SK-N-SH (cell line): ENCODE measurements at regions not wholly inside any gene's neighbourhood (a gene's known extent, or its start where the extent isn't known, plus 50 kb on each side); places are given as distances from the start of the nearest gene placed in this dataset.

Source experiments
- CHD2 ChIP-seq: fragments of 150-350 bp; IDR thresholded peaks from 2 replicates; pipeline ENCODE4 v1.6.1; 2018; ENCODE audit warnings: low read length; ENCODE audit not compliant: partially characterized antibody
- CTCF ChIP-seq: fragments of 200-600 bp; sonication (generic); IDR thresholded peaks from 2 replicates; pipeline ENCODE4 v1.6.1; 2017; ENCODE audit warnings: antibody characterized with exemption, mild to moderate bottlenecking, moderate library complexity
- ELF1 ChIP-seq: IDR thresholded peaks from 2 replicates; pipeline ENCODE4 v1.4.0; 2012
- EZH2phosphoT487 ChIP-seq: fragments of 200-600 bp; sonication (generic); IDR thresholded peaks from 2 replicates; pipeline ENCODE4 v1.6.1; 2017; ENCODE audit warnings: low read depth, mixed run types, mild to moderate bottlenecking, antibody characterized with exemption, moderate library complexity, borderline replicate concordance
- FOSL2 ChIP-seq: IDR thresholded peaks from 2 replicates; pipeline ENCODE4 v1.4.0; 2012; ENCODE audit warnings: low read depth, mild to moderate bottlenecking, moderate library complexity, borderline replicate concordance
- FOXJ3 ChIP-seq: sonication (generic); formaldehyde crosslinking; IDR thresholded peaks from 2 replicates; pipeline ENCODE4 v1.5.1; 2020; ENCODE audit warnings: mild to moderate bottlenecking, missing genetic modification reagents
- FOXM1 ChIP-seq: IDR thresholded peaks from 2 replicates; pipeline ENCODE4 v1.4.0; 2012; ENCODE audit warnings: low read depth, mild to moderate bottlenecking
- GABPA ChIP-seq: IDR thresholded peaks from 2 replicates; pipeline ENCODE4 v1.4.0; 2012; ENCODE audit warnings: low read depth, mild to moderate bottlenecking
- GATA2 ChIP-seq: sonication (generic); formaldehyde crosslinking; IDR thresholded peaks from 2 replicates; pipeline ENCODE4 v1.5.0; 2020; ENCODE audit warnings: mild to moderate bottlenecking, missing genetic modification reagents
- IRF3 ChIP-seq: fragments of 150-350 bp; IDR thresholded peaks from 2 replicates; pipeline ENCODE4 v1.6.1; 2016; ENCODE audit warnings: mild to moderate bottlenecking, low read depth, low read length
- MAX ChIP-seq: IDR thresholded peaks from 2 replicates; pipeline ENCODE4 v1.4.0; 2012; ENCODE audit warnings: low read depth
- MEF2A ChIP-seq: IDR thresholded peaks from 2 replicates; pipeline ENCODE4 v1.4.0; 2012; ENCODE audit warnings: low read depth, borderline replicate concordance
- MXI1 ChIP-seq: IDR thresholded peaks from 2 replicates; pipeline ENCODE4 v1.6.1; 2012; ENCODE audit warnings: mild to moderate bottlenecking, low read depth, low read length, improper control_type of control experiment
- NFIC ChIP-seq: IDR thresholded peaks from 2 replicates; pipeline ENCODE4 v1.4.0; 2012; ENCODE audit warnings: borderline replicate concordance
- PBX3 ChIP-seq: IDR thresholded peaks from 2 replicates; pipeline ENCODE4; 2012
- POLR2AphosphoS5 ChIP-seq: IDR thresholded peaks from 2 replicates; pipeline ENCODE4 v1.6.1; 2012; ENCODE audit warnings: low read depth, low read length
- RAD21 ChIP-seq: IDR thresholded peaks from 2 replicates; pipeline ENCODE4 v1.6.1; 2012; ENCODE audit warnings: mild to moderate bottlenecking, low read length
- RXRA ChIP-seq: IDR thresholded peaks from 2 replicates; pipeline ENCODE4 v1.4.0; 2012; ENCODE audit warnings: low read depth, mild to moderate bottlenecking, borderline replicate concordance
- SIN3A ChIP-seq: IDR thresholded peaks from 2 replicates; pipeline ENCODE4 v1.6.1; 2012; ENCODE audit warnings: low read depth, mild to moderate bottlenecking, low read length, moderate library complexity, borderline replicate concordance
- SMC3 ChIP-seq: IDR thresholded peaks from 2 replicates; pipeline ENCODE4 v1.6.1; 2012; ENCODE audit warnings: low read depth, low read length, improper control_type of control experiment
- USF1 ChIP-seq: IDR thresholded peaks from 2 replicates; pipeline ENCODE4 v1.4.0; 2012; ENCODE audit warnings: low read depth, borderline replicate concordance
- YY1 ChIP-seq: IDR thresholded peaks from 2 replicates; pipeline ENCODE4 v1.4.0; 2012; ENCODE audit warnings: low read depth, mild to moderate bottlenecking
- ZBTB33 ChIP-seq: IDR thresholded peaks from 2 replicates; pipeline ENCODE4 v1.4.0; 2012; ENCODE audit warnings: low read depth, borderline replicate concordance

- TF ChIP-seq FOXM1 (no peak), NFIC (peak; percentile 89), RAD21 (no peak), MXI1 (no peak), MAX (no peak), FOXJ3 (no peak), YY1 (no peak), GATA2 (CRISPR knock-in tag) (no peak), CHD2 (no peak), FOSL2 (peak; percentile 55; the same call in 1 of the 2 replicates), PBX3 (peak; percentile 90), EZH2phosphoT487 (no peak), CTCF (no peak), SIN3A (no peak), SMC3 (no peak), USF1 (no peak), ZBTB33 (peak; percentile 44; the same call in 1 of the 2 replicates), MEF2A (no peak), GABPA (no peak), ELF1 (no peak), IRF3 (no peak), POLR2AphosphoS5 (peak; percentile 13; the same call in 1 of the 2 replicates), RXRA (no peak)
These were observed 63.6 kb upstream of the BMPER start (continued) for GRCh38 chr7:33841705-33842129.
